OCI-M1 (cell line): ENCODE measurements at regions not wholly inside any gene's neighbourhood (a gene's known extent, or its start where the extent isn't known, plus 50 kb on each side); places are given as distances from the start of the nearest gene placed in this dataset.

Source experiments
- DNase-seq: peaks from one replicate; lab custom pipeline; 2025; lab: John Stamatoyannopoulos, UW

DNA sequence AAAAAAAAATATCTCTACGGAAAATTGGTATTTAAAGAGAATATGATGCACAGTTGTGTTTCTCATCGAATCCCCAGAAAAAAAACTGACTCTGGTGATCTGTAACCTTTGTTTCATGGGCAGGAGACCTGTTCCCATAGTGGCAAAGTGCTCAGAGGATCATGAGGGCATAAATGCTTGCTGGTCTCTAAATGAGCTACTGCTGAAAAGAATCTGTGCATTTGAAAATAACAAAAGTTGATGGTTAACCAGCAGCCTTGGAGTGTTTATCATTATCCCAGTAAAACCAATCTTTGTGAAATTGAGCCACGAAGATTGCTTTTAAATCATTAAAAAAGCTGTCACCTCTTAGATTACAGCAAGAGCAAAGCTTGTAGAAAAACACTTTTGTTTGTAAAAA is 775.4 kb downstream of the MTRR start:
- DNase-seq: no peak

- no peak for DNase-seq
Measured at GRCh38 chr5:8647111-8647510, 778.2 kb downstream of the MTRR start.

GRCh38 chr5:8650186-8650585 is 781.2 kb downstream of the MTRR start:
- no peak for DNase-seq

DNA sequence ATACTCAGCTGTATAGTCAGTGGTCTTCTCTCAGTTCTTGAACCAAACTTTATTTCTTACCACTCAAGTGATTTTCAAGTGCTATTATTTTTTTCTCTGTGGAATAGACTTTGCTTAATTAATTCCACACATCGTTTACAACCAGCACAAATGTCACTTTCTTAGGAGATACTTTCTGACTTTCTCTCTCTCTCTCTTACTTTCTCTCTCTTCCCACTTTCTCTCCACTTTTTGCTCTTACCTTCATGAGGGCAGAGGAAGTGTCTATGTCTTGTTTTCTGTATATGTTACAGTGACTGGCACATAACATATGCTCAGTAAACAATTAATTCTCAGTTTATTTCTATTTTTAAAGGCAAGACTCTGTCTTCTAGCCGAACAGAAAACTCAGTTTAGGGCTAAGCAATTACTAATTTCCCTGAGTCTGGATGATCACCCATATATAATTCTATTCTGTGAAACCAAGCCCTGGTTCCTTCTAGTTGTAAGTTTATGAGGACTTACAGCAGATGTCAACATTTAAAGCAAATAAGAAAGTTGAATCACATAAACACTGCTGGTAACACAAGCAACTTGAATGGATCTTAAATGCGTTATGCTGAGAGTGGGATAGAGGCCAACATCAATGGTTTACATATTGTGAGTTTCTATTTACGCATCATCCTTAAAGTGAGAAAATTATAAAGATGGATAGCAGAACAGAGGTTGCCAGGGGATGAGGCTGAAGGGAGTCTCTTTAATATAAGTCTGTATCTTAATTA is 791.4 kb downstream of the MTRR start:
- DNase-seq: no peak

DNA sequence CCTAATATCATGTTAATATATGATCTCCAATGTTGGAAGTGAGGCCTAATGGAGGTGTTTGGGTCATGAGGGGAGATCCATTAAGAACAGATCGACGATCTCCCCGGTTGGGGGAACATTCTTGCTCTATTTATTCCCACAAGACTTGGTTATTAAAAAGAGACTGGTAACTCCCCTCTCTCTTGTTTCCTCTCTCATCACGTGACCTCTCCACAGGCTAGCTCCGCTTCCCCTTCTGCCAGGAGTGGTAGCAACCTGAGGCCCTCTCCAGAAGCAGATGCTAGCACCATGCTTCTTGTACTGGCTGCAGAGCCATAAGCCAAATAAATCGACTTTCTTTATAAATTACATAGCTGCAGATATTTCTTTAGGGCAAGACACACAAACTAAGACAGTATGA is 794.4 kb downstream of the MTRR start:
- DNase-seq: no peak

GRCh38 chr5:8675182-8675581 is 806.2 kb downstream of the MTRR start:
- no peak for DNase-seq

GRCh38 chr5:8676695-8677094 is 807.7 kb downstream of the MTRR start:
- DNase-seq: peak; percentile 4

GRCh38 chr5:8682381-8682780 is 813.4 kb downstream of the MTRR start:
- DNase-seq: no peak

DNA sequence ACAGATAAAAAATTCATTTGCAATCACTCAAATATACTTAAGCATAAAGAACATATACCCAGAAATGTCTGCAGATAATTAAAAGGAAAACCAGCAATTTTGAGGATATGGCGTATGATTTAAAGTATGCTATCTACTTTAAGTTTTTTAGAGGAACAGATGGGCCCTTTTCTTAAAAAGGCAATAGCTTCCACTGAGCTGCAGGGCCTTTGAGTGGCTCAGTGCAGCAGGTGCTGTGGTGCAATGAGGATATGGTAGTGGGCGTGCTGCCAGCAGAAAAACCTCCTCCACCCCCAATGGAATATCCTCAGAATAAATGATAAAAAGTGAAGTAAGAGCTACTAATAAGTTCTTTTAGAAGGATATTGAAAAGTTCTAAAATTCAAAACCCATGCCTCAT is 814.5 kb downstream of the MTRR start:
- DNase-seq: no peak

DNA sequence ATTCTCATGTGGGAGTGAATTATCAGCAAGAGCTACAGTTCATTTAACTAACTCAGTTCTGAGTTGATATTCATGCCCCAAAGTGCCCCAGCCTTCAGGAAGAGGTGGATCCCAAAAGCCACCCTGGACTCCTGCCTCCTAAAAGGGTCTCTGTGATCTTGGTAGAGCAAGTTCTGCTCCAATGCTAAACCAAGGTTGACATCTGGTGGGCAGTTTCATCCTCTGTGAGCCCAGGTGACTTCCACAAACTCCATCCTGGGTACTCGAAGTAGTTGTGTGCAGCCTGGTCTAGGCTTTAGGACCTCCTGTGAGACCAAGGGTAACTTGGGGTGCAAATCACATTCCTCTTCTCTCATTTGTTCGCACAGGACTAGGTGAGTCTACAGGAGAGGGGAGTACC is 816.8 kb downstream of the MTRR start:
- no peak for DNase-seq

- DNase-seq: no peak
Measured at GRCh38 chr5:8686707-8687106, 817.8 kb downstream of the MTRR start.

DNA sequence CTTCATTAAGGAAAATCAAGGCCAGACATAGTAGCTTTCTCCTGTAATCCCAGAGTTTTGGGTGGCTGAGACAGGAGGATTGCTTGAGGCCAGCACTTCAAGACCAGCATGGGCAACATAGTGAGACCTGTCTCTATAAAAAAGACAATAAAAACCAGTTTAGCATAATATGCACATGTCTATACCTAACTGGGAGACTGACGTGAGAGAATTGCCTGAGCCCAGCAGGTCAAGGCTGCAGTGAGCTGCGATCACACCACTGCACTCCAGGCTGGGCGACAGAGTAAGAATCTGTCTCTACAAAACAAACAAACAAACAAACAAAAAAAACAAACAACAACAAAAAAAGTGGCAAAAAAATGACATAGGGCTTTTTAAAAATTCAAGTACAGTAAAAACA is 820.8 kb downstream of the MTRR start:
- DNase-seq: no peak

DNA sequence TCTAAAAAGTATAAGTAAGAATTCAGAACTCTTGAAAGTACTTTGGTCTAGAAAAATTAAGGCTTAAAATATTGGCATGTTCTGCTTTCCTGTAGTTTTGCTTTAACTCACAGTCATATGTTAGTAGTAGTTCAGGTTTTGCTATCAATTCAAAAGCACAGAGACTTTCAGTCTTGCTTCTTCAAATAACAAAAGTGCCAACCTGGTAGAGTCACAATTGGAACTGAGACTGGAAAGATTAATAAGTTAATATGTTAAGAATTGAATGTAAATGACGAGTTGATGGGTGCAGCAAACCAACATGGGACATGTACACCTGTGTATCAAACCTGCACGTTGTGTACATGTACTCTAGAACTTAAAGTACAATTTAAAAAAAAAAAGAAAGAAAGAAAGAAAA is 822.3 kb downstream of the MTRR start:
- no peak for DNase-seq

DNA sequence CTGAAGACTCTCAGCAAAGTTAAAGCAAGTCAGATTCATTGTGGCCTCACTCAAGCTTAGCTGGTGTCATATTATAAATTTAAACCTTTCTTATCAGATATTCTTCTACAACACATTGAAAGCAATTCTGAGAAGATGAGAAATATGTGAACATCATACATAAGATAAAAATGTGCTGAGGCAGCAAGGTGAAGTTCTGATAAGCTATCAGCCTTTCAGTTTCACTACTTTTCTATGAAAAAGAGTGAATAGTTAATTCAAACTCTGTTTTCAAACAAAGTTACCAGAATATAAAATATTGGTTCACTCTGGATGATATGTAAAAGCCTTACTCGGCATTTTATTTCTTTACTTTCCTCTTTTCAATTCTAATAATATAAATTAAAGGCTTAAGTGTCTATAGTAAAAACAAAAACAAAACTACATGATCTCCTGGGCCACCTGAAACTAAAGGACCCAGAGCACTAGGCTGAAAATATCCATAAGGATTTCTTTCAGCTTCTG is 824.4 kb downstream of the MTRR start:
- peak; percentile 44 for DNase-seq

DNA sequence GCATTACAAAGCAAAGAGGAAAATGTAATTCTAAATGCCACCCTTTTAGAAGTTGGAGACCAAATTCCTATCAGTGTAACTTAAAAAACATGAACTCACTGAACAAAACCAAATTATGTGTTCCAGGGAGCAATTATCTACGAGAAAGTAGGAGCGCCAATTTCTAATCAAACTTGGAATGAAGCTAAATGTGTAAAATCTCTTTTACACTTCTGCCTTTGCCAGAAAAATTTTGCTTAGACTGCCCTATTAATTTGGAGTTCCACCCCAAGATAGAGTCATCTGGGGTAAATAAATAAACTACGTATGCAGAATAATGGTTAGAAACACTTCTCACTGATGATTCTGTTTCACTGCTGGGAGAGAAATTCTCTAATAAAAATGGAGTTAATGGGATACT is 825.6 kb downstream of the MTRR start:
- DNase-seq: no peak

- DNase-seq: no peak
Measured at GRCh38 chr5:8695902-8696845, 827.2 kb downstream of the MTRR start.

GRCh38 chr5:8700222-8700621 is 831.3 kb downstream of the MTRR start:
- DNase-seq: no peak

- no peak for DNase-seq
Measured at GRCh38 chr5:8700671-8701070, 831.7 kb downstream of the MTRR start.

DNA sequence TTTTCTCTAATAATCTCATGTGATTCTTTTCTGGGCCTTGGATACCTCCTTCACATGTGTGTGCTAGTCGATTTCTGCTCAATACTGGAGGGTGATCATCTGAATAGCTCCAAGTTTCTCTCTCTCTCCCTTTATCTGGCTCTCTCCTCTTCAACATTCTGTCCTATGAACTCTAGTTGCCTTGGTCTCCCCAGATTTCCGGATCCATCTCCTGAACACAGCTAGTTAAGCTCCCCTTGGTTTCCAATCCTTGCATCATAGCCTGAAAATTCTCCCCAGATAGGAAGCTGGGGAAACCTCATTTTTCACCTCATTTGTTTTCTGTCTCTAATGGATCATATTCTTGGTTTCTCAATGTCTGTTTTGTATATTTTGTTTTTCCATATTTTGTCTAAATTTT is 832.3 kb downstream of the MTRR start:
- DNase-seq: no peak

DNA sequence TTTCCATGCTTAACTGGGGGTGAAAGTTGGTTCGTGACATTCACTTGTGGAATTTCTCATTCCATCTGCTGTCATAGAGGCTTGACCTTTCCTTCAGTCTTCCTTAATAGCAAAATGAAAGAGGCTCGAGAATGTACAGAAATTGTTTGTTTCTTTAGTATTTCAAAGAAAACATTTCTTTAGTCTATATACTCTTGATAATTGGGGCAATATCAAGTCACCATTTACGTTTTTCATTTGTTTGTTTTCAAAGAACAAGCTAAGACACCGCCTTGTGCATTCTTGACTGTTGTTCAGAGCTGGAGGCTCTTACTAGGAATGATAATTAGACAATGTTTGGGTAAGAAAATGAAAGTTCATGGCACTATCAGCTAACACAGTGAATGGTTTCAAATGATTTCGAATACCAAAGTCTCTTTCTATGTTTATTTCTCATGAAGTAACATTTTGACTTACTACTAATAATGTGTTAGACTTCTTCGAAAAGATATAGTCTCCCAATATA is 835.4 kb downstream of the SEMA5A start:
- no peak for DNase-seq

DNA sequence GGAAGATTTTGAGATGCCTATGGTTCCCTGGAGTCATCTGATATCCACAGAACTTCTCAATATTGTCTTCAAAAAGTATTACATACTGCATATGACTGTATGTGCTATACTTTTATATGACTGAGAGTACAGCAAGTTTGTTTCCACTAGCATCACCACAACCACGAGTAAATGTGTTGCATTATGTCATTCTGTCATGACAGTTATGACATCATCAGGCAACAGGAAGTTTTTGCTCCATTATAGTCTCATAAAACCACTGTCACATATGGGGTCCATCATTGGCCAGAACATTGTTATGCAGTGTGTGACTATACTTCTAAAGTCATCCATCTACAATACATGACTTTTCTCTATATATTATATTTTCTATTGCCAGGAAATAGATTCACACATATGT is 831.7 kb downstream of the SEMA5A start:
- DNase-seq: no peak

- no peak for DNase-seq
Measured at GRCh38 chr5:8714861-8715260, 831.0 kb downstream of the SEMA5A start.

GRCh38 chr5:8719796-8720195 is 826.1 kb downstream of the SEMA5A start:
- no peak for DNase-seq
